ENCODE measurements at regions not wholly inside any gene's neighbourhood (a gene's known extent, or its start where the extent isn't known, plus 50 kb on each side); places are given as distances from the start of the nearest gene placed in this dataset.

GRCh38 chr19:30910485-30911240 is 438.6 kb downstream of the TSHZ3 start:
- DNase-seq (ENCODE audit: extremely low read depth in 1 of 2, low read depth in 1 of 2) = no peak

- DNase-seq (ENCODE audit: extremely low read depth in 1 of 2, low read depth in 1 of 2) = no peak
Observed at GRCh38 chr19:30909216-30909615, 440.0 kb downstream of the TSHZ3 start.

- DNase-seq (ENCODE audit: extremely low read depth in 1 of 2, low read depth in 1 of 2) = no peak
Observed at GRCh38 chr19:30908262-30908771, 440.9 kb downstream of the TSHZ3 start.

GRCh38 chr19:30906871-30907270 is 442.4 kb downstream of the TSHZ3 start:
- DNase-seq (ENCODE audit: extremely low read depth in 1 of 2, low read depth in 1 of 2) = no peak

GRCh38 chr19:30900051-30900450 is 449.2 kb downstream of the TSHZ3 start:
- no peak for DNase-seq (ENCODE audit: extremely low read depth in 1 of 2, low read depth in 1 of 2)

- no peak for DNase-seq (ENCODE audit: extremely low read depth in 1 of 2, low read depth in 1 of 2)
Observed at GRCh38 chr19:30898353-30899103, 450.7 kb downstream of the TSHZ3 start.

GRCh38 chr19:30897553-30897952 is 451.7 kb downstream of the TSHZ3 start:
- no peak for DNase-seq (ENCODE audit: extremely low read depth in 1 of 2, low read depth in 1 of 2)

GRCh38 chr19:30897034-30897433 is 452.2 kb downstream of the TSHZ3 start:
- DNase-seq (ENCODE audit: extremely low read depth in 1 of 2, low read depth in 1 of 2) = no peak

GRCh38 chr19:30896554-30896953 is 452.7 kb downstream of the TSHZ3 start:
- no peak for DNase-seq (ENCODE audit: extremely low read depth in 1 of 2, low read depth in 1 of 2)

- DNase-seq (ENCODE audit: extremely low read depth in 1 of 2, low read depth in 1 of 2) = no peak
Observed at GRCh38 chr19:30895946-30896345, 453.3 kb downstream of the TSHZ3 start.

GRCh38 chr19:30891051-30891450 is 458.2 kb downstream of the TSHZ3 start:
- no peak for DNase-seq (ENCODE audit: extremely low read depth in 1 of 2, low read depth in 1 of 2)

- DNase-seq (ENCODE audit: extremely low read depth in 1 of 2, low read depth in 1 of 2) = no peak
Observed at GRCh38 chr19:30890033-30890432, 459.2 kb downstream of the TSHZ3 start.

GRCh38 chr19:30888937-30889336 is 460.3 kb downstream of the TSHZ3 start:
- DNase-seq (ENCODE audit: extremely low read depth in 1 of 2, low read depth in 1 of 2) = no peak

GRCh38 chr19:30887042-30887441 is 462.2 kb downstream of the TSHZ3 start:
- DNase-seq (ENCODE audit: extremely low read depth in 1 of 2, low read depth in 1 of 2) = no peak

GRCh38 chr19:30886222-30886621 is 463.0 kb downstream of the TSHZ3 start:
- DNase-seq (ENCODE audit: extremely low read depth in 1 of 2, low read depth in 1 of 2) = no peak

- no peak for DNase-seq (ENCODE audit: extremely low read depth in 1 of 2, low read depth in 1 of 2)
Observed at GRCh38 chr19:30884146-30884812, 465.0 kb downstream of the TSHZ3 start.

GRCh38 chr19:30883071-30883470 is 466.2 kb downstream of the TSHZ3 start:
- no peak for DNase-seq (ENCODE audit: extremely low read depth in 1 of 2, low read depth in 1 of 2)

GRCh38 chr19:30882411-30883005 is 466.7 kb downstream of the TSHZ3 start:
- DNase-seq (ENCODE audit: extremely low read depth in 1 of 2, low read depth in 1 of 2) = no peak

- no peak for DNase-seq (ENCODE audit: extremely low read depth in 1 of 2, low read depth in 1 of 2)
Observed at GRCh38 chr19:30881930-30882329, 467.3 kb downstream of the TSHZ3 start.

- DNase-seq (ENCODE audit: extremely low read depth in 1 of 2, low read depth in 1 of 2) = no peak
Observed at GRCh38 chr19:30881281-30881680, 468.0 kb downstream of the TSHZ3 start.

- no peak for DNase-seq (ENCODE audit: extremely low read depth in 1 of 2, low read depth in 1 of 2)
Observed at GRCh38 chr19:30880551-30880950, 468.7 kb downstream of the TSHZ3 start.

Measured in stimulated activated CD8-positive, alpha-beta memory T cell treated with anti-CD3 and anti-CD28 coated beads, Interleukin-7, amount 100 ng/mL, for 48 hours (primary cell).